H1 (cell line): ENCODE measurements at regions not wholly inside any gene's neighbourhood (a gene's known extent, or its start where the extent isn't known, plus 50 kb on each side); places are given as distances from the start of the nearest gene placed in this dataset.

ENCODE experiments used
- FOSL1 ChIP-seq: IDR thresholded peaks from 2 replicates; pipeline ENCODE4 v1.6.1; 2011; ENCODE audit warnings: mild to moderate bottlenecking, low read depth, low read length, moderate library complexity; ENCODE audit not compliant: insufficient read depth
- KDM5A ChIP-seq: fragments of 200-600 bp; IDR thresholded peaks from 2 replicates; pipeline ENCODE4 v1.7.1; 2012; ENCODE audit warnings: mild to moderate bottlenecking, low read length, inconsistent platforms, mixed read lengths
- PHF8 ChIP-seq: fragments of 200-600 bp; sonication (generic); conservative IDR thresholded peaks from 2 replicates; pipeline ENCODE4 v1.7.1; 2012; ENCODE audit warnings: low read depth, mild to moderate bottlenecking, inconsistent platforms, low read length, moderate library complexity
- RAD21 ChIP-seq, 2 experiments: IDR thresholded peaks in 1 of 2; conservative IDR thresholded peaks in 1 of 2; 2 replicates each; pipeline ENCODE4 v1.6.1; 2011; ENCODE audit warnings: low read depth in 2 of 2, low read length in 2 of 2, improper control_type of control experiment in 1 of 2, inconsistent platforms in 1 of 2, mild to moderate bottlenecking in 1 of 2, moderate library complexity in 1 of 2
- RXRA ChIP-seq: IDR thresholded peaks from 2 replicates; pipeline ENCODE4 v1.6.1; 2011; ENCODE audit warnings: low read depth, mild to moderate bottlenecking, low read length, moderate library complexity; ENCODE audit not compliant: insufficient read depth
- SP2 ChIP-seq: IDR thresholded peaks from 2 replicates; pipeline ENCODE4 v1.6.1; 2012; ENCODE audit warnings: mild to moderate bottlenecking, low read length, inconsistent platforms

DNA sequence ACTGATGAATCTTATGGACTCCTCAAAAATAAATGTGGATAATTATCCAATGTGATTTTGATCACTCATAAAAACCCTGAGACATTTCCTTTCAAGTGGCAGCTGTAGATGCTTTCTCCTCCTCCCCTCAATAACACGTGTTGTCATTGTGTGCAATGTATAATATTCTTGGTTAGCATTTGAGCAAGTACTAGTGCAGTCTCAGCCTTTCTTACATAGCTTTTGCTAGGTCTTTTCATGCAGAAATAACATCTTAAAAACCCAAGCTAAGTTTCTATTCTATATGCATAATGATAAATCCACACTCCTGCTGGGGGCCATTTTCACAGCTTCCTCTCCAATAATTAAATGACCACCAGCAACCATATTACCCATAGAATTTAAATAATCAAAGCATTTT is 1835.2 kb upstream of the NUDT12 start (continued):
- no peak for TF ChIP-seq RAD21 (IDR thresholded peaks at IDR 0.05 in 1 of 2, conservative IDR thresholded peaks at IDR 0.05 in 1 of 2; ENCODE audit: low read depth in 2 of 2, low read length in 2 of 2)
- no peak for TF ChIP-seq KDM5A
- TF ChIP-seq SP2, result no peak
- TF ChIP-seq RXRA, result no peak
- TF ChIP-seq PHF8, result no peak
- no peak for TF ChIP-seq FOSL1
